Choroid plexus epithelial cell (primary cell): ENCODE measurements at regions not wholly inside any gene's neighbourhood (a gene's known extent, or its start where the extent isn't known, plus 50 kb on each side); places are given as distances from the start of the nearest gene placed in this dataset.

Experiments used
- DNase-seq: peaks from one replicate; pipeline ENCODE4 v3.0.0-alpha.2; 2010; ENCODE audit warnings: low read depth
- H3K4me3 ChIP-seq: 2 replicates; pipeline ENCODE4 v1.5.1; 2011; ENCODE audit warnings: low read depth, mild to moderate bottlenecking, control low read depth, low read length, moderate library complexity
- TF ChIP-seq, protein P1 (sequence below): conservative IDR thresholded peaks from 2 replicates; pipeline ENCODE4 v1.5.1; 2011; ENCODE audit warnings: low read depth, mild to moderate bottlenecking, control low read depth, inconsistent platforms, low read length, moderate library complexity

DNA sequence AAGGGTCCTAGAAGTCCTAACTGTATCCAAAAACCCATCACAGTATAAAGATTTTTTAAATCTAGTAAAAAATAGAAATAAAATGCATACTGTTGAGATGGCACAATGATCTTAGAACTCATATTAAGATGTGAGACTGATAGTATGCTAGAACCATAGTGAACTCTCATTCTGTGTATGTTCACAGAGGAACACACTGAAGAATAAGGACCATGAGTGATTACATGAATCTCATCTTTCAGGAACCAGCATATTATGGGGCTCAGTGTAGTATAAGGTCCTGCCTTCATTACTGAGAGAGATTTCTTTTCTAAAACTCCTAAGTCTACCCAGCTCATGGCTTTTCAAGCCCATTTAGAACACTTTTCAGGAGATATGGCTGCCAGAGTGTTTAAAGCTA is 59.8 kb upstream of the RFC3 start:
- H3K4me3 ChIP-seq, result no peak overlapping the region
- DNase-seq, result no peak
- TF ChIP-seq, protein P1, sequence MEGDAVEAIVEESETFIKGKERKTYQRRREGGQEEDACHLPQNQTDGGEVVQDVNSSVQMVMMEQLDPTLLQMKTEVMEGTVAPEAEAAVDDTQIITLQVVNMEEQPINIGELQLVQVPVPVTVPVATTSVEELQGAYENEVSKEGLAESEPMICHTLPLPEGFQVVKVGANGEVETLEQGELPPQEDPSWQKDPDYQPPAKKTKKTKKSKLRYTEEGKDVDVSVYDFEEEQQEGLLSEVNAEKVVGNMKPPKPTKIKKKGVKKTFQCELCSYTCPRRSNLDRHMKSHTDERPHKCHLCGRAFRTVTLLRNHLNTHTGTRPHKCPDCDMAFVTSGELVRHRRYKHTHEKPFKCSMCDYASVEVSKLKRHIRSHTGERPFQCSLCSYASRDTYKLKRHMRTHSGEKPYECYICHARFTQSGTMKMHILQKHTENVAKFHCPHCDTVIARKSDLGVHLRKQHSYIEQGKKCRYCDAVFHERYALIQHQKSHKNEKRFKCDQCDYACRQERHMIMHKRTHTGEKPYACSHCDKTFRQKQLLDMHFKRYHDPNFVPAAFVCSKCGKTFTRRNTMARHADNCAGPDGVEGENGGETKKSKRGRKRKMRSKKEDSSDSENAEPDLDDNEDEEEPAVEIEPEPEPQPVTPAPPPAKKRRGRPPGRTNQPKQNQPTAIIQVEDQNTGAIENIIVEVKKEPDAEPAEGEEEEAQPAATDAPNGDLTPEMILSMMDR, result no peak

DNA sequence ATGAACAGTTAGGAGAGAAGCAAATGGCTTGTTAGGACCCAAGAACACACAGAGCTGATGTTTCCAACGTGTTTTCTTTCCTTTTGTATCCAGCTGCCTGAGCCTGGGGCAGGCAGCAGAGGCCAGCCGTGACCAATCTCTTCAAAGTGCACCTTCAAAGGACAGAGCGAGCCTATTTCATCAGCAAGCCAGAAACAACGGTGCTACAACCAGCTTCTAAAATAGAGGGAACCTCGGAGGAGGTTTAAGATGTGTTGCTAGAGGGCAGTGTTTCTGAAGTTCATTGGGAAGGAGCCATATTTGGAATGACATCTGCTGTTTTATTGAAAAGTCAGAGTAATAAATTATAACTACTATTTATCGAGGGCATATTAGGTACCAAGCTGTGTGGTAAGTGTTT is 56.2 kb upstream of the RFC3 start:
- H3K4me3 ChIP-seq, result peak overlapping the region; percentile 17
- DNase-seq, result peak; percentile 61
- TF ChIP-seq, protein P1, result peak; percentile 56

DNA sequence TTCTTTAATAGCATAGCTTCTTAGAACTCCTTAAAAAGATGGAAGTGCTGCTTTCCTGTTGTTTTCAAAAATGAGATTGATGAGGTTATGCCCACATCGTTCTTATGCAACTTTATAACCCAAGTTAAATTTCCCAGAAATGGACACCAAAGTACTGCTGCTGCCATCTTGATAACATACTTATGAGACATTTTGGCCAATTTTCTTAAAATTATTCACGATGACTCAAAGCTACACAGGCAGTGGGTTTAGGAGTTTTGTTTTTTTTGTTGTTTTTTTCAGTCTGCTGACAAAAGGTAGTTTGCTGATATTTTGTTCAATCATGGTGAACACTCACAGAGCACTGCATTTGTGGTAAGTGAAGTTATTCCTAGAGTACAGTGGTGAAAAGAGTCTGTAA is 54.9 kb upstream of the RFC3 start:
- H3K4me3 ChIP-seq, result no peak overlapping the region
- no peak for DNase-seq
- TF ChIP-seq, protein P1, result no peak

DNA sequence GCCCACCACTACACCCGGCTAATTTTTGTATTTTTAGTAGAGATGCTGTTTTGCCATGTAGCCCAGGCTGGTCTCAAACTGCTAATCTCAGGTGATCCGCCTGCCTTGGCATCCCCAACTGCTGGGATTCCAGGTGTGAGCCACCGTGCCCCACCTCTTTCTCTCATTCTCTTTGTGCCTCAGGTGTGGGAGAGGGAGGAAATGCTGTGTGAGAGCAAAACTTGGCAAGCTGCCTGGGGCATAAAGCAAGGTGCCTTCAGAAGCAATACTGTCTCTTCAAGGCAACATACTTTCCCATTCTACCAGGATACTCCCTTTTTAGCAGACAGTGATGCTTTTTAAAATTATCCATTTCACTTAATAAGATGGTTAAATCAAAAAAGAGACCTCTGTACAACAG is 53.2 kb upstream of the RFC3 start:
- no peak for DNase-seq
- no peak overlapping the region for H3K4me3 ChIP-seq
- TF ChIP-seq, protein P1, result no peak

DNA sequence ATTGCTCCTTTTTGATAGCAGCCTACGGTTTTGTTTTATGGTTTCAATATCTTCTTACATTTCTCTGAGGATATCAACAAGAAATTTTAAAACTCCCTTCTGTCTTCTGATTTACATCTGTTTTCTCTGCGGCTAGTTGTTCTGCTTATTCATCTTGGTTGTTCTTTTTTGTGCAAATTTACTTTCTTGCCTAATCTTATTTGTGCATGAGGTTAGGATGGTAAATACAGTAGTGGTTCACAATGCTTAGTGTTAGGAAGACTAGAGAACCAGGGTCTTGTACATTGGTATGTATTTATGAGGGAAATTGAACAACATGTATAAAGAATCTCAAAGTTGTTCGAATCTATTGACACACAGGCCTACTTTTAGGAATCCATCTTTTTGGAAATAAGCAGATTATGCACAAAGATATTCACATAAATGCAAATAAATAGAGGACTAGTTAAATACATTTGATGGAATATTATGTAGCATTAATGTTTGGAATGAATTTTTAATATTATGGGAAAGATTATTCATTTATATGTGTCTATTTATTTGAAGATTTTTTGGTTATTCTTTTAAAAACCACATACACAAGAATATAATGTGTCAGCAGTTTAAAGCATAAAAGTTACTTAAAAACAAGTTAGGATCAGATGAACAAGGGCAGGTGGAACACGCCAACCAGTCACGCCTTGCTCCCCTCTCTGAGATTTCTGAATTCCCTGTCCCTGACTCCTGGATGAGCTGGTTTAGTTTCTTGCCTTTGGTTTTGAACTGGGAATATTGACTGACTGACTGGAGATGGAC is 51.4 kb upstream of the RFC3 start:
- H3K4me3 ChIP-seq, result no peak overlapping the region
- TF ChIP-seq, protein P1, result no peak
- DNase-seq, result no peak

DNA sequence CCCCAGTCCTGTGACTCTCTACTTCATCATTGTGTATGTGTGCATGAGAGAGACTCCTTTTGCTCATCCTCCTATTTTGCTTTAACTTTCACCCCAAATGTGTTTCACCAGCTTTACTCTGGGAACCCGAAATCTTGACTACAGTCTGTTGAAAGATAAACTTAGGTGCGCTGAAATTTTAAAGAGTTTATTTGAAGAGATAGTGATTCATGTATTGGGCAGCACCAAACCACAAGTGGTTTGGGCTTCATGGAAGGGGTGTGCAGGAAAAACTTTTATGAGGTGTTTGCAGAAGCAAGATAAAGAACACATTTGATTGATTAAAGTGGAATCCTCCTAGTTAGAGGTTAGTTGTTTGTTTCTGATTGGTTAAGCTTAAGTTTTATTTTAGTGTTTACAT is 50.8 kb upstream of the RFC3 start:
- DNase-seq, result no peak
- no peak overlapping the region for H3K4me3 ChIP-seq
- TF ChIP-seq, protein P1, result no peak
